B cell (primary cell): ENCODE measurements at regions not wholly inside any gene's neighbourhood (a gene's known extent, or its start where the extent isn't known, plus 50 kb on each side); places are given as distances from the start of the nearest gene placed in this dataset.

Experiments
- ATAC-seq: fragments of 200-7000 bp; cut with Tn5 transposase; one replicate; pipeline ENCODE4 v1.10.0; 2021; ENCODE audit warnings: low read depth, mild to moderate bottlenecking, moderate number of reproducible peaks, moderate library complexity
- CTCF ChIA-PET: fragments of 350-600 bp; sonication (Branson Sonifier 250); formaldehyde crosslinking; loops from one replicate; lab custom pipeline; 2021; ENCODE audit warnings: antibody characterized with exemption, inconsistent platforms; lab: Charles Lee
- POLR2A ChIA-PET: fragments of 350-600 bp; sonication (Branson Sonifier 250); formaldehyde crosslinking; loops from one replicate; lab custom pipeline; 2021; ENCODE audit warnings: antibody characterized with exemption; lab: Charles Lee
- DNase-seq: peaks from one replicate; pipeline ENCODE4 v3.0.0; 2013
- H2AFZ ChIP-seq: 2 replicates; pipeline ENCODE4 v1.6.1; 2012; ENCODE audit warnings: mild to moderate bottlenecking, low read depth, low read length; ENCODE audit not compliant: insufficient read depth, poor library complexity, severe bottlenecking
- H3K27ac ChIP-seq, 2 donors: 1 replicate in 1 of 2; 2 replicates in 1 of 2; pipeline ENCODE4 v1.5.1; 2012 to 2013; ENCODE audit warnings: low read length in 2 of 2, mild to moderate bottlenecking in 2 of 2, moderate library complexity in 1 of 2
- H3K27me3 ChIP-seq, 4 experiments: fragments of 200-600 bp in 1 of 4; sonication (generic) in 1 of 4; replicated peaks in 1 of 4; 1 replicate in 2 of 4; 2 replicates in 2 of 4; pipeline versions ENCODE4 v1.6.1 to v1.7.0; 2013 to 2016; ENCODE audit warnings: low read length in 3 of 4, mild to moderate bottlenecking in 2 of 4, mixed read lengths in 1 of 4, moderate library complexity in 1 of 4; ENCODE audit not compliant: insufficient read depth in 4 of 4, control insufficient read depth in 3 of 4; ENCODE audit errors: control extremely low read depth in 1 of 4
- H3K36me3 ChIP-seq, 2 experiments: replicated peaks in 1 of 2; 1 replicate in 1 of 2; 2 replicates in 1 of 2; pipeline versions ENCODE4 v1.6.1 to v1.7.1; 2013; ENCODE audit warnings: low read length in 1 of 2; ENCODE audit not compliant: insufficient read depth in 2 of 2, control insufficient read depth in 1 of 2; ENCODE audit errors: control extremely low read depth in 1 of 2, extremely low read depth in 1 of 2
- H3K4me1 ChIP-seq, 2 donors: fragments of 200-600 bp in 1 of 2; sonication (generic) in 1 of 2; 1 replicate in 1 of 2; 2 replicates in 1 of 2; pipeline versions ENCODE4 v1.5.1 to v1.6.1; 2013 to 2017; ENCODE audit warnings: low read length in 2 of 2; ENCODE audit not compliant: control insufficient read depth in 2 of 2, insufficient read depth in 2 of 2
- H3K4me2 ChIP-seq: replicated peaks from 2 replicates; pipeline ENCODE3; 2012; ENCODE audit warnings: mild to moderate bottlenecking, low read depth, low read length; ENCODE audit not compliant: poor library complexity, severe bottlenecking
- H3K4me3 ChIP-seq, 5 experiments: fragments of 200-600 bp in 1 of 5; sonication (generic) in 1 of 5; 1 replicate in 3 of 5; 2 replicates in 2 of 5; pipeline versions ENCODE4 v1.5.1 to v1.7.0; 2011 to 2016; ENCODE audit warnings: low read length in 4 of 5, mild to moderate bottlenecking in 4 of 5, low read depth in 2 of 5, control low read depth in 1 of 5, moderate library complexity in 1 of 5; ENCODE audit not compliant: insufficient read depth in 1 of 5; ENCODE audit errors: control extremely low read depth in 1 of 5, extremely low read depth in 1 of 5
- H3K79me2 ChIP-seq: fragments of 200-600 bp; sonication (generic); one replicate; pipeline ENCODE4 v1.6.0; 2016; ENCODE audit warnings: low read length; ENCODE audit not compliant: control insufficient read depth, insufficient read depth
- H3K9ac ChIP-seq: fragments of 200-600 bp; sonication (generic); 2 replicates; pipeline ENCODE4 v1.6.1; 2017; ENCODE audit warnings: mild to moderate bottlenecking, low read length, moderate library complexity
- H3K9me3 ChIP-seq, 3 donors: one replicate each; pipeline versions ENCODE4 v1.6.1 to v1.7.1; 2013; ENCODE audit warnings: low read length in 2 of 3; ENCODE audit not compliant: control insufficient read depth in 2 of 3, insufficient read depth in 1 of 3; ENCODE audit errors: control extremely low read depth in 1 of 3
- H4K20me1 ChIP-seq: 2 replicates; pipeline ENCODE4 v1.6.0; 2012; ENCODE audit warnings: mild to moderate bottlenecking, low read length; ENCODE audit not compliant: insufficient read depth, control insufficient read depth, poor library complexity, severe bottlenecking
- H3K27ac Mint-ChIP-seq: one replicate; pipeline ENCODE4 v1.8.0; 2021; ENCODE audit warnings: mixed read lengths
- H3K27me3 Mint-ChIP-seq: one replicate; pipeline ENCODE4 v1.8.0; 2021; ENCODE audit warnings: mixed read lengths
- H3K4me1 Mint-ChIP-seq: one replicate; pipeline ENCODE4 v1.8.0; 2021; ENCODE audit warnings: mixed read lengths
- H3K4me3 Mint-ChIP-seq: one replicate; pipeline ENCODE4 v1.8.0; 2021; ENCODE audit warnings: mixed read lengths
- H3K9me3 Mint-ChIP-seq: one replicate; pipeline ENCODE4 v1.8.0; 2022; ENCODE audit warnings: mixed read lengths; ENCODE audit not compliant: insufficient read depth
- EZH2 ChIP-seq: IDR thresholded peaks from 2 replicates; pipeline ENCODE4 v1.6.1; 2012; ENCODE audit warnings: borderline replicate concordance, low read depth, mild to moderate bottlenecking, moderate library complexity, low read length; ENCODE audit not compliant: insufficient read depth, poor library complexity, severe bottlenecking
- WGBS: methylation state at CpG from one replicate; pipeline ENCODE4 v1.1.5; 2013; ENCODE audit warnings: missing lambda C conversion rate; ENCODE audit not compliant: insufficient coverage; 5-methylcytosine and 5-hydroxymethylcytosine counted together
- intact Hi-C: fragments of 100-400 bp; cut with micrococcal nuclease; formaldehyde crosslinking; loops from one replicate; pipeline ENCODE4 v1.10.0; 2022
- TF ChIP-seq, protein P1 (sequence below): fragments of 200-600 bp; IDR thresholded peaks from one replicate; pipeline ENCODE4 v1.8.0; 2022; ENCODE audit warnings: antibody characterized with exemption, mild to moderate bottlenecking

DNA sequence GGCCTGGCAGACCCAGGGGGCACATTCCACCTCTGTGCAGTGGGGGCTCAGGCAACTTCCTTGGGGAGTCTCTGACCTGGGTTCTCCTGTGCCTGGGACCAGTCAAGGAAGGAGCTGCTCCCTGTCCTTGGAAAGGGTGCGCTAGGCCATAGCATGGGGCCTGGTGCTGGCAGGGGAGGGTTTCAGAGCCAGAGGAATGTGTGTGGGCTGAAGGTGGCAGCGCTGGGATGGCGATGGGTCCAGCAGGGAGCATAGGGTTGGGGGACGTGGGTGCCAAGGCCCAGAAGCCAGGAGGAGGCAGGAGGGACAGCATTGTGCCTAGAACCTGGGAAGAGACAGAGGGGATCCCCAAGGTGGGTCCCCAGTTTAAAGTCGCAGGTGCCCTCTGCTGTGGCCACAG, 66.3 kb upstream of the TUBA3E start:
- no peak overlapping the region for H3K4me3 Mint-ChIP-seq

GRCh38 chr2:130264046-130264445, 65.8 kb upstream of the TUBA3E start:
- Mint-ChIP-seq H3K4me1 (no peaks in the 10 kb centered on the region), H3K9me3 (no peaks in the 10 kb centered on the region), H3K27me3 (peaks cover 24% of the 10 kb centered on the region), H3K27ac (no peak overlapping the region), H3K4me3 (no peak overlapping the region)
- Histone ChIP-seq H3K79me2 (no peaks in the 10 kb centered on the region), H3K4me1 (no peaks in the 10 kb centered on the region), H3K27me3 (peaks cover 0 to 9% (median 1%) of the 10 kb centered on the region in 4 experiments), H3K27ac (no peak overlapping the region), H2AFZ (no peak overlapping the region), H3K4me2 (no peak overlapping the region), H3K9me3 (no peaks in the 10 kb centered on the region), H3K4me3 (no peak overlapping the region), H3K9ac (no peak overlapping the region), H4K20me1 (no peaks in the 10 kb centered on the region), H3K36me3 (no peaks in the 10 kb centered on the region)
- ChIA-PET POLR2A (no interaction called here), CTCF (no interaction called here)
- ATAC-seq (no peak), DNase-seq (no peak)
- TF ChIP-seq, protein P1, sequence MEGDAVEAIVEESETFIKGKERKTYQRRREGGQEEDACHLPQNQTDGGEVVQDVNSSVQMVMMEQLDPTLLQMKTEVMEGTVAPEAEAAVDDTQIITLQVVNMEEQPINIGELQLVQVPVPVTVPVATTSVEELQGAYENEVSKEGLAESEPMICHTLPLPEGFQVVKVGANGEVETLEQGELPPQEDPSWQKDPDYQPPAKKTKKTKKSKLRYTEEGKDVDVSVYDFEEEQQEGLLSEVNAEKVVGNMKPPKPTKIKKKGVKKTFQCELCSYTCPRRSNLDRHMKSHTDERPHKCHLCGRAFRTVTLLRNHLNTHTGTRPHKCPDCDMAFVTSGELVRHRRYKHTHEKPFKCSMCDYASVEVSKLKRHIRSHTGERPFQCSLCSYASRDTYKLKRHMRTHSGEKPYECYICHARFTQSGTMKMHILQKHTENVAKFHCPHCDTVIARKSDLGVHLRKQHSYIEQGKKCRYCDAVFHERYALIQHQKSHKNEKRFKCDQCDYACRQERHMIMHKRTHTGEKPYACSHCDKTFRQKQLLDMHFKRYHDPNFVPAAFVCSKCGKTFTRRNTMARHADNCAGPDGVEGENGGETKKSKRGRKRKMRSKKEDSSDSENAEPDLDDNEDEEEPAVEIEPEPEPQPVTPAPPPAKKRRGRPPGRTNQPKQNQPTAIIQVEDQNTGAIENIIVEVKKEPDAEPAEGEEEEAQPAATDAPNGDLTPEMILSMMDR = no peak
- TF ChIP-seq EZH2 = no peak
- intact Hi-C loops = no loop called here
- WGBS = 90% methylated on average over 7 of the region's 7 CpGs

More for the DNA sequence above, 66.3 kb upstream of the TUBA3E start:
- 90% methylated on average over 5 of the region's 5 CpGs for WGBS
- Histone ChIP-seq H3K79me2 (no peaks in the 10 kb centered on the region), H3K36me3 (no peaks in the 10 kb centered on the region), H3K27ac (no peak overlapping the region), H4K20me1 (no peaks in the 10 kb centered on the region), H3K27me3 (peaks cover 0 to 9% (median 1%) of the 10 kb centered on the region in 4 experiments), H3K9me3 (peaks cover 0 to under 1% (median 0%) of the 10 kb centered on the region in 3 donors), H3K4me2 (no peak overlapping the region), H3K4me3 (no peak overlapping the region), H2AFZ (no peak overlapping the region), H3K4me1 (no peaks in the 10 kb centered on the region), H3K9ac (no peak overlapping the region)
- ATAC-seq = no peak
- H3K27me3 Mint-ChIP-seq = peaks cover 21% of the 10 kb centered on the region
- H3K9me3 Mint-ChIP-seq = no peaks in the 10 kb centered on the region
- no peaks in the 10 kb centered on the region for H3K4me1 Mint-ChIP-seq
- POLR2A ChIA-PET = no interaction called here
- DNase-seq = no peak
- CTCF ChIA-PET = no interaction called here
- H3K27ac Mint-ChIP-seq = no peak overlapping the region
- intact Hi-C loops = no loop called here
- no peak for TF ChIP-seq EZH2
- TF ChIP-seq, protein P1 = no peak
